ENCODE measurements at regions not wholly inside any gene's neighbourhood (a gene's known extent, or its start where the extent isn't known, plus 50 kb on each side); places are given as distances from the start of the nearest gene placed in this dataset.

DNA sequence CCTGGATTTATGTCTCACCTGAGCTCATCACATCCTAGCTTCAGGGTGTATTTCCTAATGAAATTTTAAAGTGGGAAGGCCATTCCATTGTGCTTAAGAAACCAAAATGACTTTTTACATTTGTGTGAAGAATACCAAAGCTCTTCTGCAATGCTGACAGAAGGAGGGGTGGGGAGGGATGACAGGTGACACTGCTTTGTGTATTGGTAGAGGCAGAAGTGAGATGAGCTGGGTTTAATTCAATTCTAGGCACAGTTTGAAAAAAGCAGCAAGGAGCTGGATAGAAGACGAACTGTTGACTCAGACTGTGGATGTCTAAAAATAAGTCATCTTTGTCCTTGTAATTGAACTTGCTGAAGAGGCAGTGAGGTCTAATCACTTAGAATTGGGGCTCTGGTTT lies 710.3 kb upstream of the KIRREL3 start:
- Histone ChIP-seq H3K27ac (ENCODE audit: low read length) (no peak overlapping the region), H3K27me3 (ENCODE audit: low read length) (no peaks in the 10 kb centered on the region), H3K9ac (ENCODE audit: low read length) (no peak overlapping the region), H4K20me1 (ENCODE audit: insufficient read depth, low read depth, low read length) (no peaks in the 10 kb centered on the region), H2AFZ (ENCODE audit: low read length) (no peak overlapping the region), H3K9me2 (replicated peaks; ENCODE audit: insufficient read depth, low read length) (no peaks in the 10 kb centered on the region), H3K36me3 (ENCODE audit: insufficient read depth, low read length) (no peaks in the 10 kb centered on the region), H3K79me2 (ENCODE audit: low read length) (no peaks in the 10 kb centered on the region), H3K4me2 (ENCODE audit: low read depth, low read length, poor library complexity, severe bottlenecking) (no peak overlapping the region), H3K9me3 (ENCODE audit: low read length) (no peaks in the 10 kb centered on the region), H3K4me3 (ENCODE audit: low read length) (no peak overlapping the region), H3K4me1 (ENCODE audit: low read length) (no peaks in the 10 kb centered on the region)
- no peak for DNase-seq

DNA sequence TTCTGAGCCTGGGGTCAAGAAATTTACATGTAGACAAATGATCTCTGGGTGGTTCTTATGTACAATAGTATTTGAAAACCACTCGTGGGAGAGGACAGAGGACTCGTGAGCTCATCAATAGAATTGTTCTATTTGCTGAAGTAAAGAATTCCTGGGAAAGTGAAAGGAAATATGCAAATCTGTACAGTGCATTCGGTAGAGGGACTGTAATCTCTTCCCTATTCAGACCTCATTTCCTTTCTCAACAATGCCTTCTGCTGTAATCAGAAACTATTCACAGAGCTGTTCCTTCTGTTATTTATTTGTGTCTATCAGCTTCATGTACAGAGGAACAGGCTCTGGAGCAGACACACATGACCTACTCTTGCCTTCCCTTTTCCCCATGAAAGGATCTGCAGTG lies 709.4 kb upstream of the KIRREL3 start:
- no peak for DNase-seq
- Histone ChIP-seq H3K79me2 (ENCODE audit: low read length) (no peaks in the 10 kb centered on the region), H2AFZ (ENCODE audit: low read length) (no peak overlapping the region), H3K4me2 (ENCODE audit: low read depth, low read length, poor library complexity, severe bottlenecking) (no peak overlapping the region), H3K9ac (ENCODE audit: low read length) (no peak overlapping the region), H3K36me3 (ENCODE audit: insufficient read depth, low read length) (no peaks in the 10 kb centered on the region), H4K20me1 (ENCODE audit: insufficient read depth, low read depth, low read length) (no peaks in the 10 kb centered on the region), H3K27me3 (ENCODE audit: low read length) (no peaks in the 10 kb centered on the region), H3K27ac (ENCODE audit: low read length) (no peak overlapping the region), H3K4me3 (ENCODE audit: low read length) (no peak overlapping the region), H3K4me1 (ENCODE audit: low read length) (no peaks in the 10 kb centered on the region), H3K9me3 (ENCODE audit: low read length) (no peaks in the 10 kb centered on the region), H3K9me2 (replicated peaks; ENCODE audit: insufficient read depth, low read length) (no peaks in the 10 kb centered on the region)

DNA sequence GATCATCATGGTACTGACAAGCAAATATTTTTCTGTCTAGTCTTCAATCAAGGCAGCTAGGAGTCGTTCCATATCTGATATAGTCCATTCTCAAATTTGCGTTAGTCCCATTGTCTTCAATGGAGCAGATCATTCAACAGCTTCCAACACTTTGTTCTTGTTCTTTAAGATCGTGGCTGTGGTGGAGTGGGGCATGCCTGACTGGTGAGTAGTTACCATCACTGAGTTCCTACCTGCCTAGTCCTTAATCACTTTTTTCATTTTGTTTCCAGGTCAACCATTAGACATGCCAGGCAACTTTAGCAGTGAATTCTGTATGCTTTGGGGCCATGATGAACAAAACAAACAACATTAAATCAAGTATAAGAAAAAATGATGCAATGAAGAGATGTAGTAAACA lies 693.1 kb upstream of the KIRREL3 start:
- Histone ChIP-seq H3K27ac (ENCODE audit: low read length) (no peak overlapping the region), H3K9me3 (ENCODE audit: low read length) (no peaks in the 10 kb centered on the region), H2AFZ (ENCODE audit: low read length) (no peak overlapping the region), H3K4me3 (ENCODE audit: low read length) (no peak overlapping the region), H3K79me2 (ENCODE audit: low read length) (no peaks in the 10 kb centered on the region), H3K9me2 (replicated peaks; ENCODE audit: insufficient read depth, low read length) (no peaks in the 10 kb centered on the region), H4K20me1 (ENCODE audit: insufficient read depth, low read depth, low read length) (no peaks in the 10 kb centered on the region), H3K4me2 (ENCODE audit: low read depth, low read length, poor library complexity, severe bottlenecking) (no peak overlapping the region), H3K27me3 (ENCODE audit: low read length) (no peaks in the 10 kb centered on the region), H3K36me3 (ENCODE audit: insufficient read depth, low read length) (no peaks in the 10 kb centered on the region), H3K4me1 (ENCODE audit: low read length) (no peaks in the 10 kb centered on the region), H3K9ac (ENCODE audit: low read length) (no peak overlapping the region)
- DNase-seq: no peak

DNA sequence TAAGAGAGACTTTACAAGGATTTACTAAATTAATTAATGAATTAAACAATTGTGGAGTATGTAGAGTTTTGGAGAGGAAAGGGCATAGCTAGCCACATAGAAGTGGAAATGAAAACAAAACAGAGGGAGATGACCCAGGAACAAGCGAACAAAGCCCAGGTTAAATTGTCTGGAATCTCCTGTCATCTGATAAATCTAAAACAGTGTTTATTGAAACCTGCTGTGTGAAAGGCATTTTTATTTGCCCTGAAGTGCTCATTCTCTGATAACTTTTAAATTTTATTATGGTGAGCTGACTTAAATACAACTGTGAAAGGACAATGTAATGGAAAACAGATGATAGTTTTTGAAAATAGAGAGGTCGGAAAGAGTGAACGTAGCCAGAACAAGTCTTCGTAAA lies 682.8 kb upstream of the KIRREL3 start:
- no peak for DNase-seq
- H3K27ac ChIP-seq (ENCODE audit: low read length): no peak overlapping the region
- H3K4me1 ChIP-seq (ENCODE audit: low read length): no peaks in the 10 kb centered on the region
- no peaks in the 10 kb centered on the region for H3K9me2 ChIP-seq (replicated peaks; ENCODE audit: insufficient read depth, low read length)
- no peaks in the 10 kb centered on the region for H3K36me3 ChIP-seq (ENCODE audit: insufficient read depth, low read length)
- no peaks in the 10 kb centered on the region for H3K79me2 ChIP-seq (ENCODE audit: low read length)
- H3K27me3 ChIP-seq (ENCODE audit: low read length): no peaks in the 10 kb centered on the region
- H3K9ac ChIP-seq (ENCODE audit: low read length): no peak overlapping the region
- H2AFZ ChIP-seq (ENCODE audit: low read length): no peak overlapping the region
- no peak overlapping the region for H3K4me3 ChIP-seq (ENCODE audit: low read length)
- no peaks in the 10 kb centered on the region for H3K9me3 ChIP-seq (ENCODE audit: low read length)
- no peaks in the 10 kb centered on the region for H4K20me1 ChIP-seq (ENCODE audit: insufficient read depth, low read depth, low read length)
- H3K4me2 ChIP-seq (ENCODE audit: low read depth, low read length, poor library complexity, severe bottlenecking): no peak overlapping the region

DNA sequence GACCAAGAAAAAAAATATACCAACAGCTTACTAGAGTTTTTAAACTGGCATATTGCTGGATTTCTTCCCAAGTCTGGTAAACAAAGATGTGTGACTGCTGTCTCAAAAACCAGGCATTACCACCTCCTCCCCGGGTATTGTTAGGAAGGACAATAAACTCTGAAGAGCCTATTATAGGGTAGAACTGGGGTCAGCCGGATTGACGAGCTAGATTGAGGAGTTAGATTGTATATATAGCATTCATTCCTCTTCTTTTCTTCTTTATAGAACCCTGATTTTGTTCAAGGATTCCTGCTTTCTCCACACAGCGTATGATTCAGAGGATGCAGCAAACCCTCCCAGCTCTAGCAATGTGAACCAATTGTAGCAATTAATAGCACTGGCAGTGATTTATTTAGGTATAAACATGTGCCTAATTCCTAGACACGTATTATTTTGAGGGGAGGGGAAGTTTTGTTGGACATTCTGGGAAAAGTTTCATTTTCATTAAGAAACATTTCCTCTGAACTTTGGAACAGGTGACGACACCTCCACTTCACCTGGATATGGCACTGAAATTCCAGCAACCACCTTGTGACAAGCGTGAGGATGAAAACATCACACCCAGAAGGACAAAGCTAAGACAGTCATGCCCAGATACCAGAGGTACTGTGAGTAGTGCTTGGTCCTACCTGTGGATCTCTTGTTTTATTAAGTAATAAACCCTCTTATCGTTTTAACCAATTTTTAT lies 679.4 kb upstream of the KIRREL3 start:
- Histone ChIP-seq H3K36me3 (ENCODE audit: insufficient read depth, low read length) (no peaks in the 10 kb centered on the region), H2AFZ (ENCODE audit: low read length) (no peak overlapping the region), H3K9ac (ENCODE audit: low read length) (no peak overlapping the region), H3K27ac (ENCODE audit: low read length) (no peak overlapping the region), H3K4me1 (ENCODE audit: low read length) (no peaks in the 10 kb centered on the region), H3K4me2 (ENCODE audit: low read depth, low read length, poor library complexity, severe bottlenecking) (no peak overlapping the region), H4K20me1 (ENCODE audit: insufficient read depth, low read depth, low read length) (no peaks in the 10 kb centered on the region), H3K9me3 (ENCODE audit: low read length) (no peaks in the 10 kb centered on the region), H3K27me3 (ENCODE audit: low read length) (no peaks in the 10 kb centered on the region), H3K4me3 (ENCODE audit: low read length) (no peak overlapping the region), H3K79me2 (ENCODE audit: low read length) (no peaks in the 10 kb centered on the region), H3K9me2 (replicated peaks; ENCODE audit: insufficient read depth, low read length) (no peaks in the 10 kb centered on the region)
- no peak for DNase-seq

DNA sequence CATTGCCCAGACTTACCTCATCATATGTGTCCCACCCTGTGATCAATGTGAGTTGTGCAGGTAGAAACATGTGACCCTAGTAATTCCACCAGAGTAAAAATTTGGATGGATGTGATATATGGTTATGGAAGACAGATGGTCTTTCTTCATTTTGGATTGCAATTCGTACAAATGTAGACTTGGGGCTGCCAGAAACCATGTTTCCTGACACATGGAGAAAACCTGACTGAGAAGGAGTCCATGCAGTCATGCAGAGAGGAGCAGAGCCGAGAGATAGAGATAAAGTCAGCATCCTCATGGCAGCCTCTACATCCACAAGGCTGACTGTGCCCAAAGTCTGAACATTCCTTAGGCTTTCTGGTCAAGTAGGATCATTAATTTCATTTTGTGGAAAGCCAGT lies 678.1 kb upstream of the KIRREL3 start:
- Histone ChIP-seq H3K79me2 (ENCODE audit: low read length) (no peaks in the 10 kb centered on the region), H3K36me3 (ENCODE audit: insufficient read depth, low read length) (no peaks in the 10 kb centered on the region), H3K4me3 (ENCODE audit: low read length) (no peak overlapping the region), H3K9me2 (replicated peaks; ENCODE audit: insufficient read depth, low read length) (no peaks in the 10 kb centered on the region), H3K4me1 (ENCODE audit: low read length) (no peaks in the 10 kb centered on the region), H3K27me3 (ENCODE audit: low read length) (no peaks in the 10 kb centered on the region), H3K4me2 (ENCODE audit: low read depth, low read length, poor library complexity, severe bottlenecking) (no peak overlapping the region), H3K27ac (ENCODE audit: low read length) (no peak overlapping the region), H2AFZ (ENCODE audit: low read length) (no peak overlapping the region), H3K9ac (ENCODE audit: low read length) (no peak overlapping the region), H3K9me3 (ENCODE audit: low read length) (no peaks in the 10 kb centered on the region), H4K20me1 (ENCODE audit: insufficient read depth, low read depth, low read length) (no peaks in the 10 kb centered on the region)
- DNase-seq: no peak

DNA sequence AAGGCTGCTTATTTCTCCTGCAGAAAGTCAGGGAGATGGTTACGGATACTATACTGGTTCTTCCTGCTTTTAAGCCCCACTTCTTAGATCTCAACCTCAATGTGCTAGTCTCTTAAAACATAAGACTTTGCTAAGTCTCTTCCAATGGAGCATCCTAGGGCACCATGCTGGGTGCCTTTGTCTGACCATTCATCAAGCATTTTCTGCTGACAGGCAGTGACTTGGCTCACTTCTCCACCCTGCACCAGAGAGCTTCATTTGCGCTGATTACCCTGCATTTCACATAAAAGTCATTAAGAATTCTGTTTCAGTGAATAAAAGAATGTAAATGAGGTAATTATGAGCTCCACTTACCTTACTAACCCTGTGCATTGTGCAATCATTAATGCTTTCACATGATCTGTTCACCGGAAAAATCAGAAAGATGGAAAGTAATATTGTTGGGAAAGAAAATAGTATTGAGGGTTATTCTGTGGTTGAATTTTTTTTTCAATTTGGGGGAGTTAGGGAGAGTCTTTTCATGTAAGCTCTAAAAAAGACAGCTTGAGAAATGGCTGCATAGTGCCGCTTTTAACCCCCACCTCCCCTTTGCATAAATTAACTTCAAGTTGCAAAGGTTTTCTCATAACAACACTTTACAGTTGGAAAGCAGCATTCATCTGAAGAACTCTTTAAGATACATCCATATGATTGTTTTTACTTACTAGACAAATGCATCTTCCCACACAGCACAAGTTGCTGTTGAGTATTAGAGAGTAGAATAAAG lies 677.3 kb upstream of the KIRREL3 start:
- Histone ChIP-seq H3K4me3 (ENCODE audit: low read length) (no peak overlapping the region), H3K27ac (ENCODE audit: low read length) (no peak overlapping the region), H3K36me3 (ENCODE audit: insufficient read depth, low read length) (no peaks in the 10 kb centered on the region), H3K9me3 (ENCODE audit: low read length) (no peaks in the 10 kb centered on the region), H3K4me2 (ENCODE audit: low read depth, low read length, poor library complexity, severe bottlenecking) (no peak overlapping the region), H3K9ac (ENCODE audit: low read length) (no peak overlapping the region), H3K9me2 (replicated peaks; ENCODE audit: insufficient read depth, low read length) (no peaks in the 10 kb centered on the region), H3K4me1 (ENCODE audit: low read length) (no peaks in the 10 kb centered on the region), H2AFZ (ENCODE audit: low read length) (no peak overlapping the region), H4K20me1 (ENCODE audit: insufficient read depth, low read depth, low read length) (no peaks in the 10 kb centered on the region), H3K79me2 (ENCODE audit: low read length) (no peaks in the 10 kb centered on the region), H3K27me3 (ENCODE audit: low read length) (no peaks in the 10 kb centered on the region)
- DNase-seq: no peak

DNA sequence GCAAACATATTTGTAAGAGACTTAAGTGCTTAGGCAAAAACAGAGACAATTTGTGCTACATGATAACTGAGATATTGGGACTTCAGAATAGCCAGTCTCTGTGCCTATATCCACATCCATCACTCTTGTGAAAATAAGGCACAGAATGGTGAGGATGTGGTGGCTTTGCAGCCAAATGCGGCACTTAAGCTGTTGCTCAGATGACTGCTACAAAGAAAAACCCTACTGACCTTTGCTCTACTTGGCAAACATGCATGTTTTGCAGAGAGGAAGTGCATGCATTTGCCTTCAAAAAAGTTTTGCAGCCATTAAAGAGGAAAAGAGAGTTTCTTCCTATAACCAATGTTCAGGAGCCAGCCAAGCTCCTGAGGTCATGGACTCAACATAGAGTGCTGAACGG lies 675.0 kb upstream of the KIRREL3 start:
- no peaks in the 10 kb centered on the region for H3K4me1 ChIP-seq (ENCODE audit: low read length)
- H4K20me1 ChIP-seq (ENCODE audit: insufficient read depth, low read depth, low read length): no peaks in the 10 kb centered on the region
- no peaks in the 10 kb centered on the region for H3K9me2 ChIP-seq (replicated peaks; ENCODE audit: insufficient read depth, low read length)
- no peak for DNase-seq
- no peaks in the 10 kb centered on the region for H3K27me3 ChIP-seq (ENCODE audit: low read length)
- no peak overlapping the region for H2AFZ ChIP-seq (ENCODE audit: low read length)
- H3K79me2 ChIP-seq (ENCODE audit: low read length): no peaks in the 10 kb centered on the region
- H3K9me3 ChIP-seq (ENCODE audit: low read length): no peaks in the 10 kb centered on the region
- H3K9ac ChIP-seq (ENCODE audit: low read length): no peak overlapping the region
- H3K4me2 ChIP-seq (ENCODE audit: low read depth, low read length, poor library complexity, severe bottlenecking): no peak overlapping the region
- H3K27ac ChIP-seq (ENCODE audit: low read length): no peak overlapping the region
- no peaks in the 10 kb centered on the region for H3K36me3 ChIP-seq (ENCODE audit: insufficient read depth, low read length)
- H3K4me3 ChIP-seq (ENCODE audit: low read length): no peak overlapping the region

Measured in Karpas-422 (cell line).